SK-N-MC (cell line): ENCODE measurements at regions not wholly inside any gene's neighbourhood (a gene's known extent, or its start where the extent isn't known, plus 50 kb on each side); places are given as distances from the start of the nearest gene placed in this dataset.

Source experiments
- EZH2 ChIP-seq: fragments of 200-600 bp; sonication (generic); IDR thresholded peaks from one replicate; pipeline ENCODE4 v1.6.1; 2017; ENCODE audit warnings: antibody characterized with exemption
- FOXP2 ChIP-seq: optimal IDR thresholded peaks from 2 replicates; pipeline ENCODE3; 2011; ENCODE audit warnings: mild to moderate bottlenecking, moderate library complexity; ENCODE audit not compliant: insufficient read depth; ENCODE audit errors: extremely low read length, control extremely low read depth
- POLR2AphosphoS5 ChIP-seq: IDR thresholded peaks from 2 replicates; pipeline ENCODE4 v1.6.1; 2012; ENCODE audit warnings: mild to moderate bottlenecking, low read depth, low read length, borderline replicate concordance

DNA sequence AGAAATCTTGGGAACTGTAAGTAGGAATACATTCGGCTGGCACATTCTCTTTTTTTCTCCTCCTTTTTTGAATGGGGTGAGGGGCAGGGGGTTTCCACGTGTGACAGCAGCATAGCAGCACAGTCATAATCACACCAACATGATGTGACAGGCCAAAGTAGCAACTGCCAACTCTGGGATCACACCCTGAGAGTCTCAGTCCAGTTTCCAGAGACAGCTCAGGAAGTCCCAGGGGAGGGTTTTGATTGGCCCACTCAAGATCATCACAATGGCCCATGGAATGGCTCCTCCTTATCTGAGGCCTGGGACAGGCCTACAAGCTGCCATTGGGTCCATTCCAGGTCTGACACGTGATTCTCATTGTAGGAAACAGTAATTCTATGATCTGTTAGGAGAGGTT, 207.1 kb upstream of the ASIC2 start:
- TF ChIP-seq POLR2AphosphoS5 = no peak
- TF ChIP-seq EZH2 = no peak
- TF ChIP-seq FOXP2 = no peak
